NCI-H2227 (cell line): ENCODE measurements at regions not wholly inside any gene's neighbourhood (a gene's known extent, or its start where the extent isn't known, plus 50 kb on each side); places are given as distances from the start of the nearest gene placed in this dataset.
"Not testable (repeated sequence)": the region's sequence is repeated elsewhere in the genome, so short reads cannot be mapped to it uniquely, and the experiment has no call there.

Experiments
- DNase-seq: peaks from one replicate; lab custom pipeline; 2025; ENCODE audit not compliant: unreplicated experiment; lab: John Stamatoyannopoulos, UW

DNA sequence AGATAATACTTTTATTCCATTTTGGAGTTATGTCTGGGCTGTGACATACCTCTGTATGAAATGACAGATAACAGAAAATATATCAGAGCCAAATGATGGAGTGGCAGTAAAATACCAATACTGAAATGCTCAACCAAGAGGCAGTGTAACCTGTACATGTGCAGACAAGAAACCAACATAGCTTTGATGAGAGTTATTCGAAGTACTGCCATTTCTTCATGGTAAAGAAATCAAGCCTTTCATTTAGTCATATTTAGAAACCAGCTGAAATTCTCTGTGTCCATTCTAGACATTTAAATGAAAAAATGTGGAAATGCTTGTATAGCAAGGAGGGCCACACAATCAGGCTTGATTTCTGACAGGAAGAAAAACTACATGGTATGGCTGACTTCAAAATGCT is 127.1 kb upstream of the PTPRZ1 start:
- DNase-seq, result no peak

DNA sequence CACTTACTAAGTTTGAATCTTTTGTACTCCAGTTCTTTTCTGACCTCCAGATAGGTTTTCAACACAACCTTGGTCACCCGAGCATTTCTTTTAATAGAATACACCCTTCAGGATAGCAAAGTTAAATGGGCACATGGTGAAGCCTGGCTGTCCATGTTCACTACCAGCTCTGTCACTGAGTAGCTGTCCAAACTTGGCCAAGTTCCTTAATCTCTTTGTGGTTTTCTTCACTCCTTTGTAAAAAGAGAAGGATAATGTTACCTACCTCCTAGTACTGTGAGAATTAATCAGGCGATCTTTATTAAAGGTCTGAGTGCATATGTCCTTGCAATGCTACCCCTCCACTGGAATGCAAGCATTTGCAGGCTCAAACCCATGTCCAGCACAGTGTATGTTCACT is 128.1 kb upstream of the PTPRZ1 start:
- DNase-seq, result peak; percentile 56

DNA sequence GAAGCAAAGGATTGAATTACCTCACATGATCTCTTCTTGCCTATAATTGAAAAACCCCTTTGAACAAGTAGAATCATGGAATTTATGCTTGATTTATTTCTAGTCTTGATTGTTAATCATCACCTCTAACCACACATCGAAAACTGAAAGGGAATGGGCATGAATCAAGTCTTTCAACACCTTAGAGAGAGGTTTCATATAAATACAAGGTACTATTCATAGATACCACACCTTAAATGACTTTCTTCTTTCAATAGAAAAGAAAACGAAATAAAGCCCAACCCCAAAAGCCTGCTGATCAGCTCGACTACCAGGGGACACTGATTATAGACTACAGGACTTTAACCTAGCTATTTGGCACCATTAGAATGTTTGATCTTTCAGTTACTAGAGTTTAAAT is 128.6 kb upstream of the PTPRZ1 start:
- peak; percentile 72 for DNase-seq

DNA sequence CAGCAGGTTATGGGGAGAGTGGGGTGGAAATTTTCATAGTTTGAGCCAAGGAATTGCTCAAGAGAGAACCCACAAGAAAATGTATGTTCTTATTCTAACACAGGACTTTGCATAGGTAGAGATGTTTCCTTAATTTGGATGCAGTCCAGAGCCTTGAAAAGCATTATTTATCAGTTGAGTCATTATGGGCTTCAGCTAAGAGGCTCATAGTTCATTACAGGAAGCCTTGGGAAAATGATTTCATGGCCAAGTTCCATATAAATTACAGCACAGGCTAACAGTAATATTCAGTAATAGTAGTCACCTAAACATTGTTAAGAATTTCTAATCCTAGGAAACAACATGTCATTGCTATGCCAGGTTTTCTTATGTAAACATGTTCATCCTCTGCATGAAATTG is 131.1 kb upstream of the PTPRZ1 start:
- DNase-seq, result no peak

DNA sequence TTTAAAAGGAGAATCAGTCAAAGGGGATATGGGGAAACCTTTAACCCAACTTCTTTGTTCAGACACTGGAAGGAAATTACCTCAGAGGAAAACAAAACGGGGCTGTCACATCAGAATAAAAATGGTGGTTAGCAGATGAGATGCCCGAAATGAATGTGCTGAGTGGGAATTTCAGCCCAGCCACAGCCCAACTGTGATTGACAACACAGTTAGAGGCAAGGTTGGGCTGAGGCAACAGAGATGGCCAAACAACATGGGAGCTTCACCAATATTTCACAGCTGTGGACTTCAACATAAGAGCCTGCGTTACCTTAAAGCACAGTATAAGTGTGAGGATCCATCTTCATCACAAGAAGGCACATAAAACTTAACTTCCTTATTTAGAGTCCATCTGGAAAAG is 133.5 kb upstream of the PTPRZ1 start:
- DNase-seq, result no peak

DNA sequence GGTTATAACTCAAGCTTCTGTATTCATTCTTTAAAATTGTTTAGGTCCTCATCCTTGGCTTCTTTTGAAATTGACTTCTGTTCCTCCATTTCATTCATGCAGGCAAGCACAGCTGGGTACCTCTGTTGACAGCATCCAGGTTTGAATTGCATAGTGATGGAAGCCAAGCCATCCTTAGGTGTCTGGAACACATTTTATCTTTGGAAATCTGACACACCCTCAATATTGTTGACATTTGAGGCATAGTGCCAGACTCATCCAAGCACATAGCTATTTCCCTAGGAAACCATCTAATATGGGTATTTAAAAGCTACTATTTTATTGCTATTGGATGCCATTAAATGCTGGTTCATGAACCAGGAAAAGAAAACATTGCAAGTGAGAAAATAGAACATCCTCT is 142.1 kb upstream of the PTPRZ1 start:
- no peak for DNase-seq

DNA sequence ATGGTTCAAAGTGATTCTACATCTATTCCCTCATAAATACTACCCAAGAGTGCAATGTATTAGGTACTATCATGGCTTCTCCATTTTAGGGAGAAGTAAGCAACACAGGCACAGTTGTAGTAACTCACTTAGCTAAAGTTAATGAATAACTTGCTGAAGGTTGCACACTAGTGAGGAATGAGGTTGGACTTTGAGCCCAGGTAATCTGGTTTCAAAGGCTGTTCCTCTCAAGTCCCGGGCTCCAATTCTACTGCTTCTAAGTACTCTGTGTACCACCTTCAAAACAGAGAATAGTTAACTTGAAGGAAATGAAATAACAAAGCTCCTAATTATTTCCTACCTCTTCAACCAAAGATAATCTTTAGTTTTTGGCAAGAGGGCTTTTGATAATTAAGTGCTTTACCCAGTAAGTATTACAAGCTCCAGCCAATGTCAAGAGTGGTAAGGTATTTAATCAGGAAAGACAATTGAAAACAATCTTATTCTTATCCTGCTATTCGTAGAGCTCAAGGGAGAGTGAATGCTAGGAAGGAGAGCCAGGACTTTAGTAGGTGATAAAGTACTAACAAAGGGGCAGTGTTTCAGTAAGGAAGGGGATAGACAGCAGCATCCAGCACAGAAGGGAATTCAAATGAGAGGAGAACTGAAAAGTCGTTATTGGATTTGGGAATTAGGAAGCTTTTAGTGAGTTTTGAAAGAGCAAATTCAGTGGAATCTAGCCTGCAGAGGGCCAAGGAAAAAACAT is 158.2 kb upstream of the PTPRZ1 start:
- DNase-seq, result no peak

DNA sequence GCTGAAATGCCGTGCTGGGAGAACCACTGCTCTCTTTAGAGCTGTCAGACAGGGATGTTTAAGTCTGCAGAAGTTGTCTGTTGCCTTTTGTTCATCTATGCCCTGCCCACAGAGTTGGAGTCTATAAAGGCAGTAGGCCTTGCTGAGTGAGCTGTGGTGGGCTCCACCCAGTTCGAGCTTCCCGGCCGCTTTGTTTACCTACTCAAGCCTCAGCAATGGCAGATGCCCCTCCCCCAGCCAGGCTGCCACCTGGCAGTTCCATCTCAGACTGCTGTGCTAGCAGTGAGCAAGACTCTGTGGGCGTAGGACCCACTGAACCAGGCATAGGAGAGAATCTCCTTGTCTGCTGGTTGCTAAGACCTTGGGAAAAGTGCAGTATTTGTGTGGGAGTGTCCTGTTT is 160.0 kb upstream of the PTPRZ1 start:
- not testable (repeated sequence) for DNase-seq

DNA sequence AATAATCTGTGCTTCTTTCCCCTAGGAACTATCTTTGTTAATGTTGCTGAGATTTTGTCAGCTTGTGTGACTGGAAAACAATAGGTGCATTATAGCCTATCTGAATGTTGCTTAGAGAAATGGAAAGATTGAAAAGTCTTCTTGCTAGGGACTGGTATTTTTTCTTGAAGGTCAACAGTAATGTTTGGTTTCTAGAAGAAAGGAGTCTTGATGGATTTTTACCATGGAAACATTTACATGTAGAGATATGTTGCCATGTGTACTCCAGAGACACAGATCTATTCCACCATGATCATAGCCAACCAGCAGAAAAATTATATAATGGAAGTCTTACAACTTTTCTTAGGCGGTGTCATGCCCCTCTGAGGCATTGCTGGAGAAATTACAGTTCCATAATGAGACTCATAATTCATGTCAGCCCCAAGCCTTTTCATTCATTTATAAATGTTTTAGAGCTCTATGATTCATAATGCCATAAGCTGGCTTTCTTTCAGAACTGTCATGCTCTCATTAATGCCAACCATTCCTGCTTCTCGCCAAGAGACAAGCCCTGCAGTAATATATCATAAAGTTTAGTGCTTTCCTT is 175.1 kb upstream of the PTPRZ1 start:
- peak; percentile 22 for DNase-seq

DNA sequence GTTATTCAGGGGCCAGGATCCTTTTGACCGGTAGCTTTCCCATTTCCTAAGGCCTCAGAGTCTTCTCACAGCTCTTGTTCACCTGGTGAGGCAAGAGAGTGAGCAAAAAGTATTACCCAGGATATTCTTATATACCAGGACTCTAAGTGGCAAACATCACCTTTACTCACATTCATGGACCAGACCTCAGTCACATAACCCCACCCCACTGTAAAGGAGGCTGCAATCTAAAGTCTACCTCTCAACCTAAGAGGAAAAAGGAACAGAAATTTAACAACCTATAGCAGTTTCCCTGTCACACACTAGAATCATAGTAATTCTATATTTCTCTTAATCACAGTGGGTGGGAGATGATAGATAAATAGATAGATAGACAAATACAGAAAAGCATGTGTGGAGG is 176.0 kb upstream of the PTPRZ1 start:
- no peak for DNase-seq

DNA sequence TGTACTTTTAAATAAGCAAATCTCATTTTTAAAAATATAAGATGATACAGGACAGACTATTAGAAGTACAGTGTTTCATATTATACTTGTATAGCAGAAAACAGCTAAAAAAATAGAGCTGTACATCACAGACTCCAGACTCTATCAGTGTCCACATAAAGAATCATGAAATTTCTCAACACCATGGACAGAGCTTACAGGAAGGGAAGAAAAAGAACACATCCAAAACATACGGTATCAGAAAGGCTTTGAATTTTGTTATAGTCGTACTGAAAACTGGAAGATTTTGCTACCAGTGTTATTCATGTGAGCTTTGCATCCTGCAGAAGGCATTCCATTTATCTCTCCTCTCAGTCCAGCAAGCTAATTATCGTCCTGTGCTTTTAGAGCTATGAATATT is 183.2 kb upstream of the PTPRZ1 start:
- DNase-seq, result no peak

DNA sequence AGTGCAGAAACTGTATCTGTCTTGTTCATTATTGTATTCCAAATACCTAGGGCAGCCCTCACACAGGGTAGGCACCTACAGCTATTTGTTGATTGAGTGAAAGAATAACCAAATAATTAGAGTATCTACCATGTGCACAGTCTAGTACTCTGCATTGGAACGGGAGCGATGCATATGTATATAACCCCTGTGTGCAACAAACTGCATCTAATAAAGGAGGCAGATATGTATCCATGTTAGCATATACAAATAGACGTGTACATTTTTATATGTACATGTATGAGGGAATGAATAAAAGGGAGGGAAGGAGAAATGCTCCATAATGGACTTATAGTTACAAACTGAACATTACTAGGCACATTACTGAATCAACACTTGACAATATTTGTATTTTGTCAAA is 191.3 kb upstream of the PTPRZ1 start:
- no peak for DNase-seq

DNA sequence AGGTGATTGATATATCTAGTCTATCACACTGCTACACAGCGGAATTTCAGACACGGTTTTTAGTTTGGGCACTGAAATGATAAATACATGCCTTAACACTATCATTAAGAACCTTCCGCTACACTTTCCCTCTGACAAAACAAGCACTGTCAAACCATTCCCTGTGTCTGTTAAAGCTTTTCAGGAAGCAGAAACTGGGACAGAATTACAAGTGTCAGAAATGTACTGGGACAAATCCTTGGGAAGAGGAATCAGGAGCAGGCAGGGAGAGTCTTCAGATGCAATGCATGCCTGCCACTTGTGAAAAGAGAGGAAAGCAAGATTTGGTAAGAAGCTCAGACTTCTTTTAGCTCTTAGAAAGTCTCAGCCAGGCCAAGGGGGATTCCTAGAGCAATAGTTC is 196.8 kb upstream of the PTPRZ1 start:
- peak; percentile 31 for DNase-seq

DNA sequence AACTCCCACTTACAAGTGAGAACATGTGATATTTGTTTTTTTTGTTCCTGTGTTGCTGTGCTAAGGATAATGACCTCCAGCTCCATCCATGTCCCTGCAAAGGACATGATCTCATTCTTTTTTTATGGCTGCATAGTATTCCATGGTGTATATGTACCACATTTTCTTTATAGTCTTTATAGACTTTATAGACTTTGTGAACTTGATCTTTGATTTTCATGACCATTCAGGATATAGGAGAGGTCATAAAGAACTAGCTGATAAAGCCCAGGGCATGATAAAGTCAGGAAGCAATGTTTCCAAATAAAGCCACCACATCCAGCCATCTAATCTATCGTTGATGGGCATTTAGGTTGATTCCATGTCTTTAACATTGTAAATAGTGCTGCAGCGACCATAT is 198.5 kb upstream of the PTPRZ1 start:
- DNase-seq, result not testable (repeated sequence)

DNA sequence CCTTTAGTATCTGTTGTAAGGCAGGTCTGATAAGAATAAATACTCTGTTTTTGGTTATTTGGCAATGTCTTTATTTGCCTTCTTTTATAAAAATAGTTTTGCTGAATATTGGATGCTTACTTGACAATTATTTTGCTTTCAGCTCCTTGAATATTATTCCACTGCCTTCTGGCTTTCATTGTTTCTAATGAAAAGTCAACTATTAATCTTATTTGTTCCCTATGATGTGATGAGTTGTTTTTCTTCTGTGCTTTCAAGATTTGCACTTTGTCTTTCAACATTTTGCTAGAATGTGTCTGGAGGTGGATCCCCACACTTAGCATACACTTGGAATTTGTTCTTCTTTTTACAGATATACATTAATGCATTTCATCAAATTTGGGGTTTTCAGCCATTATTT is 203.8 kb upstream of the PTPRZ1 start:
- peak; percentile 29 for DNase-seq

DNA sequence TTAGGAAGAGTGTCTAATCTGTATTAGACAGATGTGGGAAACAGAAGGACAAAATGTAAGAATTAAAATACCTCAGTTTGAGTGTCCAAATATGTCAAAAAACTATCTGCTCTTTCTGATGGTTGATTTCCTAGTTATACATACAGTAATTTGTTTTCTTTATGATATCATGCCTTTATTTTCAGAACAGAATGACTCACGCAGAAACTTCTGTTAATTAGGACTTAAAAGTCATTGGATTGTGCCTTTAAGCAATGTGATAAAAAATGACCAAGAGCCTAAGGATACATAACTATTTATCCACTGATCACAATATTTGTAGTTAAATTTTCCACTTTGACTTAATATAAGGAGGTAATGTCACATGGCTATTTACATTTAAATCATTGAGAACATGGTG is 206.7 kb upstream of the PTPRZ1 start:
- no peak for DNase-seq

DNA sequence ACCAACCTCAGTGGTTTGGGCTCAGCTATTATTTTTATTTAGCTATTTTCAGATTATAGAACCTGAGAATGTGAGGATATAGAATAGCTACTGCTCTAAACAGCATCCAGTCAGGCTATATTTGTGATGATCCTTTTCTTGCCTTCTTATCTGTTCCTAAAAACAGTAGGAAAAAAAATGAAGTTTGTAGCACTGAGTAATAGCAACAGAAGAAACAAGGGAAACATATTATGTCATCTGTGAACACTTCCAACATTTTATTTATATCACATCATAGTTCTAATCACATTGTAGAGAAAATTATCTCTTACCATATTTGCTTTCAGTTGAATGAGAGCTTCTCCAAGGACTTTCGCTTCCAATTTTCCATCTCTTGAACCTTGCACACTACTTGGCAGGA is 229.6 kb upstream of the PTPRZ1 start:
- no peak for DNase-seq

DNA sequence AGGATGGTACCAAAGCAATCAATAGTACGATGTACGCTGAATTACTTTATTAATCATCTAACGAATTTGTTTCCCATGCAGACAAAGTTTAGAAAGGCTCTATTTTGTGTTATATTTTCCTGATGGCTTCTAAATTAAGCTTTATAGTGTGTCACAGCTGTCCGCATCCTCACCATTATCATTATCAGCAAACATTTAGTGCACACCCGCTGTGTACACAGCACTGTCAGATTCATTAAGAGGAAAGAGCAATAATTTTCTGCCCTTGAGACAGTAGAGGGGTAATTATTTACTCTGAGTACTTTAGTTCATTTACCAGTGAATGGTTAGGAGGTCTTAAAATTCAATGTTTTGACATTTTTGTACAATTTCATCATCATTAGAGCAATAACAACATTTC is 233.3 kb upstream of the PTPRZ1 start:
- no peak for DNase-seq

DNA sequence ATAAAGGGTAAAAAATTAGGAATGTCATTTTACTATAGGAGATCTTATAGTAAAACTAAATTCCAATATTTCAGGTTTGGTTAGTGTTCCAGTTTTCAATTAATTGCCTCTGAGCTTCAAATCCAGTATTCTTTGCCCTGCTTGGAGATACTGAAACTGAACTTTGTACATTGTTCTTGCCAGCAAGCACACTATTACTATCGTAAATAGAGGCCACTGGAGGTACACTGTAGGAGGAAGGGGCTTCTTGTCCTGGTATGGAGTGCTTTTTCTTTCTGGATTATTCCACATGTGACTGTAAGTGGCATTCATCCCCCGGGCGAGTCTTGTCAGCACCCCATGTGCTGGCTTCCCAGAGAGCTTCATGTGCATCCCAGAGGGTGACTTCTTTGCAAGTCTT is 234.7 kb upstream of the PTPRZ1 start:
- DNase-seq, result no peak

DNA sequence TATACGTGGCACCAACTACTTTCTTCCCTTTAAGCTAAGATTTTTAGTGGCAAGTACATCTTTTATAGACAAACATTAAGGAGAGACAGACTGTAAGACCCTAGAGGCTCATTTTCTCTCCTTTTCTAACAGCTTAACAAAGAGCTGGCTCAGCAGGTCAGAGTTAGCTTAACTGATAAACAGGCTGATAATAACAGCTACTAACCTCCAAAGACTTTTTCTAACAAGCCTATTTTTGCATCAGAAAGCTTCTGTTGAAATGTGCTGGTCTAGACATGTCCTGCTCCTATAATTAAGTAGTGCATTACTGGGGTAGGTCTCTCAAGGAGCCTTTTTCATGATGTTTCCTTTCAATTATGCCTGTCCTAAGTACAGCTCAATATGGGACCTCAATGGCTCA is 238.2 kb upstream of the FAM3C start:
- DNase-seq, result peak; percentile 92

DNA sequence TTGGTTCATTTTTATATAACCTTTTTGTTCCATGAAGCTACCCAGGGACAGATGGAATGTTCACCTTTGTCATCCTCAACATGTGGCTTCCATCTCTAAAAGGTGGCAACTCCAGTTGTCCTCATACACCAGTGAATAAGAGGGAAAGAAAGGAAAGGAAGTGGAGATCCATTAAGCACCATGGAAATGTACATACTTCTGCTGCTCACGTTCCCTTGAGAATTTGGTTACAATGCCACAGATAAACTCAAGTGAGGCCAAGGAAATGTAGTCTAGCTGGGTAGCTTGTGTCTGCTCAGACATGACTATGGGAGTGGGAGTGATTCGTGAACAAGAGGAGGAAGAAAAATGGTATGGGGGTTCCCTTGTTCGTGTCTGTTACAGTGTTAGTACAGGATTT is 237.1 kb upstream of the FAM3C start:
- no peak for DNase-seq

DNA sequence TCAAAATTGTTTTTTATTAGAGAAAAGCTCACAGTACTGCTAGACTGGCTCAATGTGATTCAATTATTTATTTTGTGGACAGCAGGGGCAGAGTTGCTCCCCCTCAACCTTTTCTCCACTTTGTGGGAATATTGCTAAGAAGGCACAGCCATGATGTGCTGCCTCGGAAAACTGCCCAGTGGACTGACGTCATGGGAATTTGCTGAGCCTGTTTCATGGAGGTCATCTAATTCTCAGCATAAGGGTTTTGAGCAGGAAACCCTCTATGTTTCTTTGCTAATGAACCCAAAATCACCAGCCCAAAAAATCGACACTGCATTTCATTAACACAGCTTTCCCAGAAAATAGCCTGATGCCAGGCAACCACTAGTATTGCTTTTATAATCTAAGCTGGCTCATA is 228.8 kb upstream of the FAM3C start:
- peak; percentile 43 for DNase-seq
